ENCODE measurements at regions not wholly inside any gene's neighbourhood (a gene's known extent, or its start where the extent isn't known, plus 50 kb on each side); places are given as distances from the start of the nearest gene placed in this dataset.

DNA sequence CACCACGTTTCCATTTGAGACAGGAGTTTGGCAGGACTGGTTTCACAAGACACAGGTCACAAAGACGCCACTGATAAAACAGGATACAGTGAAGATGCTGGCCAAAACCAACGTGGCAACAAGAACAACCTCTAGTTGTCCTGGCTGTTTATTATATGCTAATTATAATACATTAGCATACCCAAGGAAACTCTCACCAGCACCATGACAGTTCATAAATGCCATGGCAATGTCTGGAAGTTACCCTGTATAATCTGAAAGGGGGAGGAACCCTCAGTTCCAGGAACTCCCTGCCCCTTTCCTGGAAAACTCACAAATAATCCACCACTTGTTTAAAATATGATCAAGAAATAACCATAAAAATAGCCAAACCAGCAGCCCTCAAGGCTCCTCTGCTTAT is 148.3 kb downstream of the RBM43 start:
- Histone ChIP-seq H3K9ac (ENCODE audit: insufficient read depth in 1 of 2, low read length in 2 of 2) (no peak overlapping the region), H3K9me3 (ENCODE audit: control insufficient read depth in 4 of 4, insufficient read depth in 3 of 4, low read length in 3 of 4) (peaks cover 0 to 2% (median 0%) of the 10 kb centered on the region in 4 donors), H3K27me3 (ENCODE audit: control insufficient read depth in 3 of 3, insufficient read depth in 3 of 3, low read length in 2 of 3) (no peaks in the 10 kb centered on the region), H3K36me3 (ENCODE audit: control insufficient read depth in 4 of 4, insufficient read depth in 4 of 4, low read length in 4 of 4) (no peaks in the 10 kb centered on the region), H3K4me1 (ENCODE audit: control insufficient read depth in 5 of 5, insufficient read depth in 5 of 5, low read length in 5 of 5) (no peaks in the 10 kb centered on the region), H3K27ac (ENCODE audit: low read depth in 1 of 2, low read length in 1 of 2) (no peak overlapping the region), H3K4me3 (no peak overlapping the region)
- ATAC-seq (ENCODE audit: insufficient read depth, low FRiP score) (no peak), DNase-seq (no peak)
- WGBS, 2 donors, result 56 to 60% methylated on average over 3 of the region's 3 CpGs
- TF ChIP-seq CTCF (IDR thresholded peaks at IDR 0.05; ENCODE audit: control extremely low read depth, extremely low read depth), result no peak

GRCh38 chr2:151111599-151112278 is 149.9 kb downstream of the RBM43 start:
- TF ChIP-seq CTCF (IDR thresholded peaks at IDR 0.05; ENCODE audit: control extremely low read depth, extremely low read depth), result no peak
- 47 to 54% methylated on average over 1 of the region's 1 CpG for WGBS, 2 donors
- Histone ChIP-seq H3K9me3 (ENCODE audit: control insufficient read depth in 4 of 4, insufficient read depth in 3 of 4, low read length in 3 of 4) (peaks cover 0 to 2% (median 0%) of the 10 kb centered on the region in 4 donors), H3K27me3 (ENCODE audit: control insufficient read depth in 3 of 3, insufficient read depth in 3 of 3, low read length in 2 of 3) (no peaks in the 10 kb centered on the region), H3K36me3 (ENCODE audit: control insufficient read depth in 4 of 4, insufficient read depth in 4 of 4, low read length in 4 of 4) (no peaks in the 10 kb centered on the region), H3K9ac (ENCODE audit: insufficient read depth in 1 of 2, low read length in 2 of 2) (no peak overlapping the region), H3K4me3 (no peak overlapping the region), H3K27ac (ENCODE audit: low read depth in 1 of 2, low read length in 1 of 2) (no peak overlapping the region), H3K4me1 (ENCODE audit: control insufficient read depth in 5 of 5, insufficient read depth in 5 of 5, low read length in 5 of 5) (no peaks in the 10 kb centered on the region)
- DNase-seq, result no peak
- ATAC-seq (ENCODE audit: insufficient read depth, low FRiP score), result no peak

DNA sequence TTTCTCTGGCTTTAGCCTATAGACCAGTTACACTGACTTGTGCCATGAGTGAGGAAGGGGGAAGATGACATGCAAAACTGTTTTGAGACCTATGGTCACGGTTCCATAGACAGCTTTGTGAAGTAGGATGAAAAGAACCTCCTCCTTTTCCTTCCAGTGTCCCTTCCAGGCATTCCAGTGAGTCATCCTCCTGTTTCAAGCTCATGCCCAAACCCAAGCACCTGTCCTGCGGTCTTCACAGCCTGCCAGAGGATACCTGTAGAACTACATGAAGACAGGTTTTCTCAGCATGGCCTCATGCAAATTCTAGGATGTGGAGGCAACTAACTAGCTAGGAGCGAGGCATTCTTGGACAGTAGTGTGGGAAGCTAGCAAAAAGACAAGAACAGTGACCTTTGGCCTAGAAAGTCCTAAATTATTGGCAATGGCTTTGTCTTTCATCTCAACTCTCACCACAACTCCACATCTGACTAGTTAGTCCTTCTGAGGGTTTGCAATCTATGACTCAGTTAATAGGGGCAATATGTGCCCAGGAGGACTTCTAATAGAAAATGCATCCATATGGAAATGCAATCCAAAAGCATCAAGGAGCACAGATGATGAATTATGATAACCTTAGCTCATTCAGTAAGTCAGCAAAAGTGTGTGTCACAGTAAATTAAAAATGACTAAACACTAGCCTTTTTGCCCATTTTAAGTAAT is 154.7 kb downstream of the RBM43 start:
- peaks cover 0 to 5% (median 0%) of the 10 kb centered on the region in 5 donors for H3K4me1 ChIP-seq (ENCODE audit: control insufficient read depth in 5 of 5, insufficient read depth in 5 of 5, low read length in 5 of 5)
- WGBS, 2 donors, result 78 to 84% methylated on average over 3 of the region's 3 CpGs
- no peak for DNase-seq
- TF ChIP-seq CTCF (IDR thresholded peaks at IDR 0.05; ENCODE audit: control extremely low read depth, extremely low read depth), result no peak
- no peaks in the 10 kb centered on the region for H3K36me3 ChIP-seq (ENCODE audit: control insufficient read depth in 4 of 4, insufficient read depth in 4 of 4, low read length in 4 of 4)
- no peaks in the 10 kb centered on the region for H3K27me3 ChIP-seq (ENCODE audit: control insufficient read depth in 3 of 3, insufficient read depth in 3 of 3, low read length in 2 of 3)
- no peak overlapping the region for H3K9ac ChIP-seq (ENCODE audit: insufficient read depth in 1 of 2, low read length in 2 of 2)
- ATAC-seq (ENCODE audit: insufficient read depth, low FRiP score), result no peak
- peaks cover 0 to 4% (median 0%) of the 10 kb centered on the region in 4 donors for H3K9me3 ChIP-seq (ENCODE audit: control insufficient read depth in 4 of 4, insufficient read depth in 3 of 4, low read length in 3 of 4)
- no peak overlapping the region for H3K27ac ChIP-seq (ENCODE audit: low read depth in 1 of 2, low read length in 1 of 2)
- no peak overlapping the region for H3K4me3 ChIP-seq

All from lung (tissue), 11 donors.